ENCODE measurements at regions not wholly inside any gene's neighbourhood (a gene's known extent, or its start where the extent isn't known, plus 50 kb on each side); places are given as distances from the start of the nearest gene placed in this dataset.
"Not testable (repeated sequence)": the region's sequence is repeated elsewhere in the genome, so short reads cannot be mapped to it uniquely, and the experiment has no call there.

DNA sequence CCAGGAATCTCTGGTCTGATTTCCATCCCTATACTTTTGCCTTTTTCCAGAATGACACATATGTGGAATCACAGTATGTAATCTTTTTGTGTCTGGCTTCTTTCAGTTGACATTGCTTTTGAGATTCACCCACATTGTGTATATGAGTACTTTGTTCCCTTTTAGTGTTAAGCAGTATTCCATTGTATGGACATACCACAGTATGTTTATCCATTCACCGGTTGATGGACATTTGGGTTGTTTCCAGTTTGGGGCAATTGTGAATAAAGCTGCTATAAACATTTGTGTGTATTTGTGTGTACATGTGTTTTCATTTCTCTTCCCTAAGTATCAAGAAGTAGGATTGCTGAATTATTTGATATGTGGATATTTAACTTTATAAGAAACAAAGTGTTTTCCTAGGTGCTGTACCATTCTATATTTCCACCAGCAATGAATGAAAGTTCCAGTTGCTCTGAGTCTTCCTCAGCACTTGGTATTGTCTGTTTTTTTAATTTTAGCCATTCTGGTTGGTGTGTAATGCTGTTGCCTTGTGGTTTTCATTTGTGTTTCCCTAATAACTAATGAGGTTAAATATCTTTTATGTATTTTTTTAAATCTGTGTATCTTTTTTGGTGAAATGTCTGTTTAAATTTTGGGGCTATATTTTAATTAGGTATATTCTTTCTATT, 203.5 kb upstream of the HAAO start:
- H3K4me1 Mint-ChIP-seq = peaks cover under 1% of the 10 kb centered on the region

DNA sequence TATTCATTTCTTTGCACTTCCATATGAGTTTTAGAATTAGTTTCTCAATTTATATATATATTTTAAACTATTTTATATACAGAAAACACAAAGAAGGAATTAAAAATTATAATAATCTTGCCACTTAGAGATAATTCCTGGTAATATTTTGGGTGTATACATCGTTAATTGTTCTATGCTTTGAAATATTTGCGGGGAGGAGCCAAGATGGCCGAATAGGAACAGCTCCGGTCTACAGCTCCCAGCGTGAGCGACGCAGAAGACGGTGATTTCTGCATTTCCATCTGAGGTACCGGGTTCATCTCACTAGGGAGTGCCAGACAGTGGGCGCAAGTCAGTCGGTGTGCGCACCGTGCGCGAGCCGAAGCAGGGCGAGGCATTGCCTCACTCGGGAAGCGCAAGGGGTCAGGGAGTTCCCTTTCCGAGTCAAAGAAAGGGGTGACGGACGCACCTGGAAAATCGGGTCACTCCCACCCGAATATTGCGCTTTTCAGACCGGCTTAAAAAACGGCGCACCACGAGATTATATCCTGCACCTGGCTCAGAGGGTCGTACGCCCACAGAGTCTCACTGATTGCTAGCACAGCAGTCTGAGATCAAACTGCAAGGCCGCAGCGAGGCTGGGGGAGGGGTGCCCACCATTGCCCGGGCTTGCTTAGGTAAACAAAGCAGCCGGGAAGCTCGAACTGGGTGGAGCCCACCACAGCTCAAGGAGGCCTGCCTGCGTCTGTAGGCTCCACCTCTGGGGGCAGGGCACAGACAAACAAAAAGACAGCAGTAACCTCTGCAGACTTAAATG, 197.1 kb upstream of the HAAO start:
- not testable (repeated sequence) for H3K4me1 Mint-ChIP-seq; H3K4me3 Mint-ChIP-seq; DNase-seq; H3K27me3 Mint-ChIP-seq (ENCODE audit: low read depth, poor library complexity)
- Mint-ChIP-seq H3K27ac (peak overlapping the region; percentile 51), H3K36me3 (ENCODE audit: low read depth) (peaks cover 15% of the 10 kb centered on the region), H3K9me3 (peaks cover 28% of the 10 kb centered on the region)

More for the DNA sequence above, 203.5 kb upstream of the HAAO start:
- H3K4me3 Mint-ChIP-seq = no peak overlapping the region
- TF ChIP-seq, protein P1, sequence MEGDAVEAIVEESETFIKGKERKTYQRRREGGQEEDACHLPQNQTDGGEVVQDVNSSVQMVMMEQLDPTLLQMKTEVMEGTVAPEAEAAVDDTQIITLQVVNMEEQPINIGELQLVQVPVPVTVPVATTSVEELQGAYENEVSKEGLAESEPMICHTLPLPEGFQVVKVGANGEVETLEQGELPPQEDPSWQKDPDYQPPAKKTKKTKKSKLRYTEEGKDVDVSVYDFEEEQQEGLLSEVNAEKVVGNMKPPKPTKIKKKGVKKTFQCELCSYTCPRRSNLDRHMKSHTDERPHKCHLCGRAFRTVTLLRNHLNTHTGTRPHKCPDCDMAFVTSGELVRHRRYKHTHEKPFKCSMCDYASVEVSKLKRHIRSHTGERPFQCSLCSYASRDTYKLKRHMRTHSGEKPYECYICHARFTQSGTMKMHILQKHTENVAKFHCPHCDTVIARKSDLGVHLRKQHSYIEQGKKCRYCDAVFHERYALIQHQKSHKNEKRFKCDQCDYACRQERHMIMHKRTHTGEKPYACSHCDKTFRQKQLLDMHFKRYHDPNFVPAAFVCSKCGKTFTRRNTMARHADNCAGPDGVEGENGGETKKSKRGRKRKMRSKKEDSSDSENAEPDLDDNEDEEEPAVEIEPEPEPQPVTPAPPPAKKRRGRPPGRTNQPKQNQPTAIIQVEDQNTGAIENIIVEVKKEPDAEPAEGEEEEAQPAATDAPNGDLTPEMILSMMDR (IDR thresholded peaks at IDR 0.05) = no peak
- H3K27me3 Mint-ChIP-seq (ENCODE audit: low read depth, poor library complexity) = peaks cover 2% of the 10 kb centered on the region
- H3K9me3 Mint-ChIP-seq = peaks cover 18% of the 10 kb centered on the region
- peaks cover 4% of the 10 kb centered on the region for H3K36me3 Mint-ChIP-seq (ENCODE audit: low read depth)
- DNase-seq = no peak
- no peak overlapping the region for H3K27ac Mint-ChIP-seq

DNA sequence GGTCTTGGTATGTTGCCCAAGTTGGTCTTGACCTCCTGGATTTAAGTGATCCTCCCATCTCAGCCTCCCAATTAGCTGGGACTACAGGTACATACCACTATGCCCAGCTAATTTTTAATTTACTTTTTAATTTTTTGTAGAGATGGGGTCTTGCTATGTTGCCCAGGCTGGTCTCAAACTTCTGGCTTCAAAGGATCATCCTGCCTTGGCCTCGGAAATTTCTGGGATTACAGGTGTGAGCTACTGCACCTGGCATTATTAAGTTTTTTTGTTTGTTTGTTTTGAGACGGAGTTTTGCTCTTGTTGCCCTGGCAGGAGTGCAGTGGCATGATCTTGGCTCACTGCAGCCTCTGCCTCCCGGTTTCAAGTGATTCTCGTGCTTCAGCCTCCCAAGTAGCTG, 195.7 kb upstream of the HAAO start:
- Mint-ChIP-seq H3K9me3 (peaks cover 28% of the 10 kb centered on the region), H3K36me3 (ENCODE audit: low read depth) (peaks cover 15% of the 10 kb centered on the region)
- not testable (repeated sequence) for H3K4me3 Mint-ChIP-seq; H3K27ac Mint-ChIP-seq; DNase-seq; H3K4me1 Mint-ChIP-seq; H3K27me3 Mint-ChIP-seq (ENCODE audit: low read depth, poor library complexity)

DNA sequence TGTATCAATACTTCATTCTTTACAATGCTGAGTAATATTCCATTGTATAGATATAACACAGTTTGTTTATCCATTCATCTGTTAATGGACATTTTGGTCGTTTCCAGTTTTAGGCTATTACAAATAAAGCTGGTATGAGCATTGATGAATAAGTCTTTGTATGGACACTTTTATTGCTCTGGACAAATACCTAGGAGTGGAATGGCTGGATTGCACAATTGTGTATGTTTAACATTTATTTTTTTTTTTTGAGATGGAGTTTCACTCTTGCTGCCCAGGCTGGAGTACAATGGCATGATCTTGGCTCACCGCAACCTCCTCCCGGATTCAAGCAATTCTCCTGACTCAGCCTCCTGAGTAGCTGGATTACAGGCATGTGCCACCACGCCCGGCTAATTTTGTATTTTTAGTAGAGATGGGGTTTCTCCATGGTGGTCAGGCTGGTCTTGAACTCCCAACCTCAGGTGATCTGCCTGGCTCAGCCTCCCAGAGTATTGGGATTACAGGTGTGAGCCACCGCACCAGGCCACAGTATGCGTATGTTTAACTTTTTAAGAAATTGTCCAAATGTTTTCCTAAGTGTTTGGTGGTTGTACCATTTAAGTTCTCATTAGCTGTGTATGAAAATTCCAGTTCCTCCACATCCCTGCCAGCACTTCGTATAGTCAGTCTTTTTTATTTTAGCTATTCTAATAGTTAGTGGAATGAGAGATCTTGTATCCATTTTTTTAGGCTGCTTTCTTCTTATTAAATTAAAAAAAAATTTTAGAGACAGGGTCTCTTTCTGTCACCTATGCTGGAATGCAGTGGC, 194.9 kb upstream of the HAAO start:
- TF ChIP-seq, protein P1 (IDR thresholded peaks at IDR 0.05) = no peak
- peaks cover 15% of the 10 kb centered on the region for H3K36me3 Mint-ChIP-seq (ENCODE audit: low read depth)
- DNase-seq = no peak
- H3K27ac Mint-ChIP-seq = no peak overlapping the region
- H3K9me3 Mint-ChIP-seq = peaks cover 33% of the 10 kb centered on the region
- H3K27me3 Mint-ChIP-seq (ENCODE audit: low read depth, poor library complexity) = peaks cover 5% of the 10 kb centered on the region
- no peak overlapping the region for H3K4me3 Mint-ChIP-seq
- H3K4me1 Mint-ChIP-seq = peaks cover 9% of the 10 kb centered on the region

DNA sequence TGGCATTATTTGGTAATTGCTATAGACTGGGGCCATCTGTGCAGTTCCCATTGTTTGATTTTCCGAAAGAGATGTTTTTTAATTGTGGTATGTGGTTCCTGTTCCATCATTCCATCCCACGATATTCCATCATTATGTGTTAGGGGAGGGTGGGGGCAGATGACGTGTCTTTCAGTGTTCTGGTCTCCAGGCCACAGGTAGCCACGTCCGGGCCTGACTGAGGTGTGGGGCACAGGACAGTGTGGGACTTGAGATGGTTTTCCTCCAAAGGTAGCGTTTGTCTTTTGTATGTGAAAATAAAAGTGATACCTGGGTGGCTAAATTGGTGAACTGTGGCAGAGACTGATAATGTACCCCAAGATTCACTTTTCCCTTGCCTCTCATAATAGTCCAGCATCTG, 192.2 kb upstream of the HAAO start:
- peaks cover 24% of the 10 kb centered on the region for H3K9me3 Mint-ChIP-seq
- H3K27ac Mint-ChIP-seq = no peak overlapping the region
- peaks cover 10% of the 10 kb centered on the region for H3K27me3 Mint-ChIP-seq (ENCODE audit: low read depth, poor library complexity)
- peaks cover 17% of the 10 kb centered on the region for H3K4me1 Mint-ChIP-seq
- no peak for DNase-seq
- TF ChIP-seq, protein P1 (IDR thresholded peaks at IDR 0.05) = no peak
- H3K36me3 Mint-ChIP-seq (ENCODE audit: low read depth) = peaks cover 7% of the 10 kb centered on the region
- H3K4me3 Mint-ChIP-seq = no peak overlapping the region

DNA sequence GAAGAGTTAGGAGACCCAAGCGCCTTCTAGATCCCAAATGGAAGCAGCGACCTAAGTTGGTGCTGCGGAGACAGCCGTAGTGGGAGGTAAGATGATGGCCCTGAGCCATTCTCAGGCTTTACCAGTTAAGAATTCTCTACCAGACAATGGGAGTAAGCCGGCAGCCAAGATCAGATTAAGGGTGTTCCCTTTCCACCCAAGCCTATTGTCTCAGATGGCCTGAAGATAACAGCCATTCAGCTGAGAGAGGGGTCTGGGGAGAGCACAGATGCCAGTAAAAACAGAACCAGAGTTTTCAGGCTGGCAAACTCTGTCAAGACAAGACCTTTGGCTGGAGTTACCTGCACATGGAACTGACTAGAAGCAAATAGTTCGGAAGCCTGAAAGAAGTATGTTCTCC, 191.7 kb upstream of the HAAO start:
- Mint-ChIP-seq H3K27ac (no peak overlapping the region), H3K4me1 (peaks cover 18% of the 10 kb centered on the region), H3K36me3 (ENCODE audit: low read depth) (peaks cover 2% of the 10 kb centered on the region), H3K27me3 (ENCODE audit: low read depth, poor library complexity) (peaks cover 10% of the 10 kb centered on the region), H3K9me3 (peaks cover 19% of the 10 kb centered on the region), H3K4me3 (no peak overlapping the region)
- DNase-seq = no peak
- TF ChIP-seq, protein P1 (IDR thresholded peaks at IDR 0.05) = no peak

All from nephron progenitor cell (in vitro differentiated cells).